H1 (cell line): ENCODE measurements at regions not wholly inside any gene's neighbourhood (a gene's known extent, or its start where the extent isn't known, plus 50 kb on each side); places are given as distances from the start of the nearest gene placed in this dataset.

ENCODE experiments used
- CTCF ChIA-PET: fragments of 300-600 bp; sonication (Branson Sonifier 250); formaldehyde crosslinking; loops from one replicate; lab custom pipeline; 2021; ENCODE audit not compliant: partially characterized antibody; lab: Charles Lee
- POLR2A ChIA-PET: fragments of 300-600 bp; sonication (Branson Sonifier 250); formaldehyde crosslinking; loops from one replicate; lab custom pipeline; 2021; ENCODE audit warnings: inconsistent platforms; ENCODE audit not compliant: partially characterized antibody; lab: Charles Lee
- DNase-seq, 2 experiments: peaks; one replicate each; pipeline versions ENCODE4 v3.0.0 to v3.0.0-alpha.2; 2010 to 2022; ENCODE audit warnings: low spot score in 2 of 2, low read depth in 1 of 2, mixed read lengths in 1 of 2
- FAIRE-seq: peaks from 2 replicates; lab custom pipeline; 2011; peaks lifted over from hg19 to GRCh38; lab: Jason Lieb, UNC
- H2AFZ ChIP-seq: 2 replicates; pipeline ENCODE4 v1.8.1; 2012; ENCODE audit warnings: low read length, inconsistent platforms
- H2AK5ac ChIP-seq: 2 replicates; pipeline ENCODE4 v1.6.1; 2013; ENCODE audit warnings: low read depth, low read length
- H2BK120ac ChIP-seq: replicated peaks from 2 replicates; pipeline ENCODE3; 2013; ENCODE audit warnings: low read depth, low read length, inconsistent platforms
- H2BK12ac ChIP-seq: 2 replicates; pipeline ENCODE4 v1.6.1; 2013; ENCODE audit warnings: low read depth, low read length
- H2BK15ac ChIP-seq: 2 replicates; pipeline ENCODE4 v1.6.1; 2013; ENCODE audit warnings: low read length
- H2BK20ac ChIP-seq: 2 replicates; pipeline ENCODE4 v1.6.1; 2013; ENCODE audit warnings: low read length
- H2BK5ac ChIP-seq: 2 replicates; pipeline ENCODE4 v1.6.1; 2013; ENCODE audit warnings: low read depth, low read length
- H3K14ac ChIP-seq: 2 replicates; pipeline ENCODE4 v1.6.1; 2013; ENCODE audit warnings: inconsistent platforms; ENCODE audit not compliant: insufficient read length
- H3K18ac ChIP-seq: 2 replicates; pipeline ENCODE4 v1.6.1; 2013; ENCODE audit warnings: low read length; ENCODE audit errors: extremely low read depth
- H3K23ac ChIP-seq: 2 replicates; pipeline ENCODE4 v1.6.1; 2013; ENCODE audit warnings: inconsistent platforms; ENCODE audit not compliant: insufficient read length
- H3K23me2 ChIP-seq: 2 replicates; pipeline ENCODE4 v1.6.1; 2013; ENCODE audit warnings: low read depth, low read length
- H3K27ac ChIP-seq: 2 replicates; pipeline ENCODE4 v1.6.1; 2011; ENCODE audit warnings: low read depth, low read length, inconsistent platforms
- H3K27me3 ChIP-seq, 4 experiments: replicated peaks in 1 of 4; 1 replicate in 1 of 4; 2 replicates in 3 of 4; pipeline versions ENCODE4 v1.6.1 to v1.8.1; 2011 to 2013; ENCODE audit warnings: low read length in 3 of 4, mild to moderate bottlenecking in 3 of 4, inconsistent platforms in 2 of 4, mixed read lengths in 2 of 4, moderate library complexity in 1 of 4; ENCODE audit not compliant: control insufficient read depth in 3 of 4, insufficient read depth in 3 of 4; ENCODE audit errors: extremely low read depth in 1 of 4
- H3K36me3 ChIP-seq, 4 experiments: 2 replicates each; pipeline versions ENCODE4 v1.6.1 to v1.8.1; 2011 to 2013; ENCODE audit warnings: mild to moderate bottlenecking in 4 of 4, low read length in 3 of 4, moderate library complexity in 2 of 4, control low read depth in 1 of 4, inconsistent platforms in 1 of 4; ENCODE audit not compliant: insufficient read depth in 4 of 4, control insufficient read depth in 2 of 4
- H3K4ac ChIP-seq: replicated peaks from 2 replicates; pipeline ENCODE3; 2013; ENCODE audit warnings: low read length, low read depth, mixed read lengths, inconsistent platforms; ENCODE audit not compliant: insufficient read length
- H3K4me1 ChIP-seq, 4 experiments: replicated peaks in 1 of 4; 1 replicate in 1 of 4; 2 replicates in 3 of 4; pipeline versions ENCODE4 v1.6.1 to v1.8.1; 2011 to 2013; ENCODE audit warnings: low read length in 3 of 4, inconsistent platforms in 2 of 4, mixed read lengths in 1 of 4; ENCODE audit not compliant: insufficient read depth in 4 of 4, control insufficient read depth in 3 of 4
- H3K4me2 ChIP-seq, 2 experiments: 2 replicates each; pipeline versions ENCODE4 v1.6.1 to v1.8.1; 2011 to 2013; ENCODE audit warnings: low read depth in 2 of 2, low read length in 2 of 2, control low read depth in 1 of 2, inconsistent platforms in 1 of 2, mild to moderate bottlenecking in 1 of 2; ENCODE audit not compliant: insufficient read depth in 1 of 2
- H3K4me3 ChIP-seq, 4 experiments: fragments of 200-600, 300-600 bp in 1 of 4; sonication (generic), shearing (Covaris generic), sonication (Bioruptor Twin) in 1 of 4; 2 replicates each; pipeline versions ENCODE4 v1.5.1 to v1.8.1; 2011 to 2016; ENCODE audit warnings: low read length in 4 of 4, low read depth in 3 of 4, control low read depth in 2 of 4, inconsistent platforms in 2 of 4, mild to moderate bottlenecking in 2 of 4, mixed read lengths in 1 of 4, moderate library complexity in 1 of 4; ENCODE audit not compliant: insufficient read depth in 2 of 4; ENCODE audit errors: extremely low read depth in 1 of 4
- H3K56ac ChIP-seq: replicated peaks from 2 replicates; pipeline ENCODE3; 2013; ENCODE audit warnings: low read depth, mild to moderate bottlenecking, mixed read lengths, low read length, inconsistent platforms; ENCODE audit not compliant: insufficient read length
- H3K79me1 ChIP-seq: 2 replicates; pipeline ENCODE4 v1.6.1; 2013; ENCODE audit warnings: low read depth, low read length, control low read depth
- H3K79me2 ChIP-seq, 2 experiments: 2 replicates each; pipeline versions ENCODE4 v1.6.1 to v1.8.1; 2012 to 2013; ENCODE audit warnings: low read length in 2 of 2, mild to moderate bottlenecking in 2 of 2, inconsistent platforms in 1 of 2; ENCODE audit not compliant: insufficient read depth in 2 of 2, control insufficient read depth in 1 of 2
- H3K9ac ChIP-seq, 4 experiments: replicated peaks in 1 of 4; 1 replicate in 1 of 4; 2 replicates in 3 of 4; pipeline versions ENCODE4 v1.6.1 to v1.8.1; 2011 to 2013; ENCODE audit warnings: low read depth in 3 of 4, low read length in 3 of 4, control low read depth in 2 of 4, mild to moderate bottlenecking in 2 of 4, moderate library complexity in 2 of 4, inconsistent platforms in 1 of 4; ENCODE audit errors: extremely low read depth in 1 of 4
- H3K9me3 ChIP-seq, 2 experiments: 2 replicates each; pipeline versions ENCODE4 v1.6.1 to v1.8.1; 2012 to 2013; ENCODE audit warnings: mild to moderate bottlenecking in 2 of 2, moderate library complexity in 2 of 2, control low read depth in 1 of 2, inconsistent platforms in 1 of 2, low read depth in 1 of 2, low read length in 1 of 2, mixed read lengths in 1 of 2; ENCODE audit not compliant: insufficient read depth in 2 of 2
- H4K20me1 ChIP-seq, 2 experiments: replicated peaks in 1 of 2; 2 replicates each; pipeline versions ENCODE3 to v1.8.1; 2011 to 2013; ENCODE audit warnings: inconsistent platforms in 2 of 2, low read length in 2 of 2, mild to moderate bottlenecking in 1 of 2; ENCODE audit not compliant: insufficient read depth in 2 of 2, control insufficient read depth in 1 of 2
- H4K5ac ChIP-seq: 2 replicates; pipeline ENCODE4 v1.6.1; 2013; ENCODE audit warnings: low read length, low read depth, mixed read lengths, inconsistent platforms; ENCODE audit not compliant: insufficient read length
- H4K8ac ChIP-seq: 2 replicates; pipeline ENCODE4 v1.8.0; 2013; ENCODE audit warnings: mild to moderate bottlenecking, moderate library complexity, low read length, inconsistent platforms; ENCODE audit not compliant: insufficient read depth; ENCODE audit errors: extremely low read depth
- H4K91ac ChIP-seq: replicated peaks from 2 replicates; pipeline ENCODE3; 2013; ENCODE audit warnings: low read length, mixed read lengths, inconsistent platforms; ENCODE audit not compliant: insufficient read length
- JUN ChIP-seq: IDR thresholded peaks from 2 replicates; pipeline ENCODE4 v1.6.1; 2011; ENCODE audit warnings: low read depth, mild to moderate bottlenecking, improper control_type of control experiment, low read length
- WGBS, 2 experiments: shearing (Covaris generic) in 1 of 2; methylation state at CpG; one replicate each; pipeline versions ENCODE4 v1.1.6 to v1.1.7; 2013 to 2015; ENCODE audit warnings: low lambda C conversion rate in 2 of 2, mixed read lengths in 2 of 2, inconsistent platforms in 1 of 2, low coverage in 1 of 2, missing lambda C conversion rate in 1 of 2; ENCODE audit not compliant: insufficient replicate concordance in 2 of 2, insufficient coverage in 1 of 2, insufficient read length in 1 of 2; ENCODE audit errors: extremely low coverage in 1 of 2, missing lambda C conversion rate in 1 of 2; 5-methylcytosine and 5-hydroxymethylcytosine counted together
- TF ChIP-seq, protein P1 (sequence below), 3 experiments: IDR thresholded peaks; 1 replicate in 2 of 3; 2 replicates in 1 of 3; pipeline versions ENCODE4 v1.5.1 to v1.6.1; 2011; ENCODE audit warnings: low read length in 3 of 3, mild to moderate bottlenecking in 3 of 3, inconsistent platforms in 2 of 3, low read depth in 1 of 3, moderate library complexity in 1 of 3; ENCODE audit not compliant: insufficient read depth in 1 of 3; ENCODE audit errors: control extremely low read depth in 1 of 3

DNA sequence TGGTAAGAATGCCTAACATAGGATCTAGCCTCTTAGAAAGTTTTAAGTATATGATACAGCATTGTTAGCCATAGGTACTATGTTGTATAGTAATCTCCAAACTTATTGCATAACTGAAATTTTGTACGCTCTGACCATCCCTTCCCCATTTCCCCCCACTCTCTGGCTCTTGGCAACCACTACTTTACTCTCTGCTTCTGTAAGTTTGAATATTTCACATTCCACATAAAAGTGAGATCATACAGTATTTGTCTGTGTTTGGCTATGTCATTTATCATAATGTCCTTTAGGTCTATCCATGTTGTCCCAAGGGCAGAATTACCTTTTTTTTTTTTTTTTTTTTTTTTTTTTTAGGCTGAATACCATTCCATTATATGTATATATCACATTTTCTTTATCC lies 396.9 kb downstream of the DLEU7 start:
- no peak overlapping the region for H2AK5ac ChIP-seq
- 95% methylated on average over 1 of the region's 1 CpG; no CpG with 5 or more reads in 1 of the 2 experiments for WGBS, 2 experiments
- H3K14ac ChIP-seq: no peak overlapping the region
- ChIA-PET POLR2A (no interaction called here), CTCF (no interaction called here)
- H3K36me3 ChIP-seq: no peaks in the 10 kb centered on the region
- H2AFZ ChIP-seq: no peak overlapping the region
- no peak overlapping the region for H4K8ac ChIP-seq
- H3K9ac ChIP-seq: no peak overlapping the region
- no peak overlapping the region for H3K23ac ChIP-seq
- no peak overlapping the region for H2BK20ac ChIP-seq
- H3K27ac ChIP-seq: no peak overlapping the region
- TF ChIP-seq JUN: no peak
- TF ChIP-seq, protein P1, sequence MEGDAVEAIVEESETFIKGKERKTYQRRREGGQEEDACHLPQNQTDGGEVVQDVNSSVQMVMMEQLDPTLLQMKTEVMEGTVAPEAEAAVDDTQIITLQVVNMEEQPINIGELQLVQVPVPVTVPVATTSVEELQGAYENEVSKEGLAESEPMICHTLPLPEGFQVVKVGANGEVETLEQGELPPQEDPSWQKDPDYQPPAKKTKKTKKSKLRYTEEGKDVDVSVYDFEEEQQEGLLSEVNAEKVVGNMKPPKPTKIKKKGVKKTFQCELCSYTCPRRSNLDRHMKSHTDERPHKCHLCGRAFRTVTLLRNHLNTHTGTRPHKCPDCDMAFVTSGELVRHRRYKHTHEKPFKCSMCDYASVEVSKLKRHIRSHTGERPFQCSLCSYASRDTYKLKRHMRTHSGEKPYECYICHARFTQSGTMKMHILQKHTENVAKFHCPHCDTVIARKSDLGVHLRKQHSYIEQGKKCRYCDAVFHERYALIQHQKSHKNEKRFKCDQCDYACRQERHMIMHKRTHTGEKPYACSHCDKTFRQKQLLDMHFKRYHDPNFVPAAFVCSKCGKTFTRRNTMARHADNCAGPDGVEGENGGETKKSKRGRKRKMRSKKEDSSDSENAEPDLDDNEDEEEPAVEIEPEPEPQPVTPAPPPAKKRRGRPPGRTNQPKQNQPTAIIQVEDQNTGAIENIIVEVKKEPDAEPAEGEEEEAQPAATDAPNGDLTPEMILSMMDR (IDR thresholded peaks at IDR 0.05; ENCODE audit: control extremely low read depth in 1 of 3, insufficient read depth in 1 of 3, low read depth in 1 of 3, low read length in 3 of 3): no peak
- no peak overlapping the region for H4K91ac ChIP-seq
- peak overlapping the region in 1 of 2 experiments; percentile 44; a peak in 1 of 4 replicates for H3K4me2 ChIP-seq
- no peaks in the 10 kb centered on the region for H3K27me3 ChIP-seq
- H3K4me3 ChIP-seq: no peak overlapping the region; a peak in 1 of 8 replicates
- no peak overlapping the region for H2BK12ac ChIP-seq
- H3K23me2 ChIP-seq: no peaks in the 10 kb centered on the region
- DNase-seq: no peak
- H2BK120ac ChIP-seq: peak overlapping the region; percentile 88
- no peak for FAIRE-seq
- no peaks in the 10 kb centered on the region for H3K9me3 ChIP-seq
- no peak overlapping the region; the same call in 1 of the 2 replicates for H3K18ac ChIP-seq
- H2BK15ac ChIP-seq: no peak overlapping the region
- H2BK5ac ChIP-seq: no peak overlapping the region
- peaks cover 3 to 22% (median 11%) of the 10 kb centered on the region in 4 experiments; a peak in 5 of 7 replicates for H3K4me1 ChIP-seq
- no peak overlapping the region for H4K5ac ChIP-seq
- H4K20me1 ChIP-seq: no peaks in the 10 kb centered on the region
- H3K56ac ChIP-seq: no peak overlapping the region
- H3K4ac ChIP-seq: no peak overlapping the region
- no peaks in the 10 kb centered on the region for H3K79me1 ChIP-seq
- no peaks in the 10 kb centered on the region for H3K79me2 ChIP-seq
